RWPE2 (cell line): ENCODE measurements at regions not wholly inside any gene's neighbourhood (a gene's known extent, or its start where the extent isn't known, plus 50 kb on each side); places are given as distances from the start of the nearest gene placed in this dataset.
A peak's percentile ranks its signal among the peaks of the same experiment; 100 is the strongest.

Experiments used
- ATAC-seq: fragments of 200-7000 bp; cut with Tn5 transposase; 3 replicates; pipeline ENCODE4 v1.9.1; 2021; ENCODE audit warnings: low read depth
- DNase-seq: peaks from one replicate; pipeline ENCODE4 v3.0.0-alpha.2; 2020; ENCODE audit warnings: low spot score
- H3K27ac ChIP-seq: fragments of 450-650 bp; 2 replicates; pipeline ENCODE4 v1.5.1; 2017; ENCODE audit warnings: mild to moderate bottlenecking; ENCODE audit not compliant: poor library complexity, severe bottlenecking
- H3K27me3 ChIP-seq: fragments of 250-450 bp; sonication (Bioruptor Pico); 2 replicates; pipeline ENCODE4 v1.5.1; 2021; ENCODE audit warnings: mild to moderate bottlenecking, moderate library complexity; ENCODE audit not compliant: insufficient read depth, poor library complexity, severe bottlenecking
- H3K36me3 ChIP-seq: fragments of 250-450 bp; sonication (Bioruptor Pico); 2 replicates; pipeline ENCODE4 v1.5.1; 2020; ENCODE audit warnings: low read depth, mild to moderate bottlenecking, moderate library complexity
- H3K4me1 ChIP-seq: fragments of 250-450 bp; sonication (Bioruptor Pico); 2 replicates; pipeline ENCODE4 v1.5.1; 2021; ENCODE audit warnings: mild to moderate bottlenecking, moderate library complexity; ENCODE audit not compliant: insufficient read depth, poor library complexity, severe bottlenecking
- H3K4me3 ChIP-seq: fragments of 250-450 bp; sonication (Bioruptor Pico); 2 replicates; pipeline ENCODE4 v1.5.1; 2021; ENCODE audit warnings: mild to moderate bottlenecking, moderate library complexity; ENCODE audit not compliant: severe bottlenecking
- H3K9me3 ChIP-seq: fragments of 250-450 bp; sonication (Bioruptor Pico); 2 replicates; pipeline ENCODE4 v1.5.1; 2021; ENCODE audit warnings: mild to moderate bottlenecking, moderate library complexity; ENCODE audit not compliant: severe bottlenecking
- TF ChIP-seq, protein P1 (sequence below): fragments of 450-650 bp; IDR thresholded peaks from one replicate; pipeline ENCODE4 v1.5.1; 2017; ENCODE audit warnings: mild to moderate bottlenecking, moderate library complexity; ENCODE audit not compliant: poor library complexity, severe bottlenecking

DNA sequence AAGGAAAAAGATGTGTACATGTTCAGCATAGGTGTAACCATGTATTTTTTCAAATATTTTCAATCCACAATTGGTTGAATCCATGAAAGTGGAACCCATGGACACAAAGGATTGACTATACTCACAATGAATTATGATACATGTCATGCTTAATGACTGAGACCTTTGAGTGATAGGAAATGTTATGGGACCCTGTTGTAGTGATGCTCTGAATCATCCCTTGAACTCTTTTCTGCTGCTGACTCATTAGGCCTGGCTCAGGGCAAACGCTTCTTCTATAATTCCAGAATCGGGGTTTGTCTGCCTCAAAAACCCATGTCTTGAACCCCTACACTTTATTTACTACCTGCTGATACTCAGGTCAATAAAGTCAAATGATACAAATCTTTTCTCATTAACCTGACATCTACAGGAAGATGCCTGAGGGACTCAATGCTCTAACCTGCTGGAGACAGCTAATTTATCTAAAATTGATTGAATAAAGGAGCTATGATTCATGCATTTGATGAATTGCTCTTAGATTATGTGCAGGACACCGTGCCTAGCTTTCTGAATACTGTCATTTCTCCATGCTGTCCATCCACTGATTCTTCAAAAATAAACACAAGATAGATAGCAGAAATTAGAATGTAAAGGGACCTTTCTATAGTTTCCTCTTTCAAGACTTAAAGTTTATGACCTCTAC, 260.1 kb downstream of the PRELID2 start:
- no peak overlapping the region for H3K4me3 ChIP-seq
- peak; percentile 49; the same call in 2 of the 3 replicates for ATAC-seq
- no peaks in the 10 kb centered on the region for H3K36me3 ChIP-seq
- no peaks in the 10 kb centered on the region for H3K27me3 ChIP-seq
- TF ChIP-seq, protein P1, sequence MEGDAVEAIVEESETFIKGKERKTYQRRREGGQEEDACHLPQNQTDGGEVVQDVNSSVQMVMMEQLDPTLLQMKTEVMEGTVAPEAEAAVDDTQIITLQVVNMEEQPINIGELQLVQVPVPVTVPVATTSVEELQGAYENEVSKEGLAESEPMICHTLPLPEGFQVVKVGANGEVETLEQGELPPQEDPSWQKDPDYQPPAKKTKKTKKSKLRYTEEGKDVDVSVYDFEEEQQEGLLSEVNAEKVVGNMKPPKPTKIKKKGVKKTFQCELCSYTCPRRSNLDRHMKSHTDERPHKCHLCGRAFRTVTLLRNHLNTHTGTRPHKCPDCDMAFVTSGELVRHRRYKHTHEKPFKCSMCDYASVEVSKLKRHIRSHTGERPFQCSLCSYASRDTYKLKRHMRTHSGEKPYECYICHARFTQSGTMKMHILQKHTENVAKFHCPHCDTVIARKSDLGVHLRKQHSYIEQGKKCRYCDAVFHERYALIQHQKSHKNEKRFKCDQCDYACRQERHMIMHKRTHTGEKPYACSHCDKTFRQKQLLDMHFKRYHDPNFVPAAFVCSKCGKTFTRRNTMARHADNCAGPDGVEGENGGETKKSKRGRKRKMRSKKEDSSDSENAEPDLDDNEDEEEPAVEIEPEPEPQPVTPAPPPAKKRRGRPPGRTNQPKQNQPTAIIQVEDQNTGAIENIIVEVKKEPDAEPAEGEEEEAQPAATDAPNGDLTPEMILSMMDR, result no peak
- no peak for DNase-seq
- H3K27ac ChIP-seq, result no peak overlapping the region
- H3K4me1 ChIP-seq, result no peaks in the 10 kb centered on the region
- peaks cover 3% of the 10 kb centered on the region for H3K9me3 ChIP-seq

DNA sequence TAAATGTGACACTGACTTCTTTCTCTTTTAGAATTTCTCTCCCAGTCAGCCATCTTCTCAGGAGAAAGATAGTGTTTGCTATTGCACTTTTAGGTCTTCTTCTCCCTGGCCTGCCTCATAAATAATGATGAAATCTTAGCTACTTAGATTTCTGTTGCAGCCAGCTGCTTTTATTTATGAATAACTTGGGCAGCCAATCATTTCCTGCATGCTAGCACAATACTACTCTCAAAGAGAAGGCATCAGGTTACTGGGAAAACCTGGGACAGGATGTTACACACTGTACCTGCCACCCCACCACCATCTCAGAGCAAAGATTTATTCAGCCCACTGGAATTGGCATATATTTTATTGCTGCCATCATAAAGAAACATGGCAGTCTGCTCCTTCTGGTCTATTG, 266.6 kb downstream of the PRELID2 start:
- H3K27ac ChIP-seq, result no peak overlapping the region
- no peaks in the 10 kb centered on the region for H3K36me3 ChIP-seq
- H3K4me1 ChIP-seq, result peaks cover 9% of the 10 kb centered on the region
- ATAC-seq (peak; percentile 96), DNase-seq (no peak)
- no peaks in the 10 kb centered on the region for H3K9me3 ChIP-seq
- H3K4me3 ChIP-seq, result no peak overlapping the region
- H3K27me3 ChIP-seq, result no peaks in the 10 kb centered on the region
- TF ChIP-seq, protein P1, result no peak

DNA sequence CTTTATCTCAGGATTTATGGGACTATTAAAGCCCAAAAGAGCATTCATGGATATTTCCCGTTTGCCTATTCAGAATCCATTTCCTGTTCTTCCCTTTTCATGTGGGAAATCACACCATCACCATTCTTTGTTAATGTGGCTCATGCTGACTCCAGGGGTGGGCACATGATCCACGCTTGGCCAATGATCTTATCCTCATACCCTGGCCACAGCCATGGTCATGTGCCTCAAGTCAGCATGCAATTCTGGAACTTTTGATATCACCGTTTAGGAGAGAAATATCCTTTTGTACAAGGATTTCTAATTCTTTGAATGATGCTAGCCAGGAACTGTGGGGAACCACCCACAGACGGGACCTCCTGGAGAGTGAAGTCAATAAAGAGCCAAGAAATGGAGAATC, 272.2 kb downstream of the PRELID2 start:
- no peaks in the 10 kb centered on the region for H3K27me3 ChIP-seq
- no peak for ATAC-seq

DNA sequence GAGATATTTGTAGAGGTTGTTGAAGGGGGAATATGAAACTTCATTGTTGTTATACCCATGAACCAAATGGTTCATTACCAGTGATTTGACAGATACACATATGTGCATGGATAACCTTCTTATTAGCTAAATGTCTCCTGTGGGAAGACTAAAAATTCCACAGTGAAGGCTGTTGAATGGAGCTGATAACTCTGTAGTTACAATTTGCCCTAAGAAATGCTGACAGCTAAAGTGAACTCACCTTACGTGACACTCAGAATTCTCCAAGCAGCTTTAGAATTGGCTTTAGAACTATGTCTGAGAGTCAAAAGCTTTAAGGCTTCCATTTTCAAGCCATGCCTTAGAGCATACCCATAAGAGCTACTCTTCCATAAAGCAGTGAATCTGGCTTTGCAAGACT, 276.9 kb downstream of the PRELID2 start:
- H3K4me3 ChIP-seq, result no peak overlapping the region
- H3K36me3 ChIP-seq, result no peaks in the 10 kb centered on the region
- no peak overlapping the region for H3K27ac ChIP-seq
- no peaks in the 10 kb centered on the region for H3K27me3 ChIP-seq
- TF ChIP-seq, protein P1, result no peak
- no peak for DNase-seq
- ATAC-seq, result no peak
- no peaks in the 10 kb centered on the region for H3K9me3 ChIP-seq
- peaks cover 8% of the 10 kb centered on the region for H3K4me1 ChIP-seq

More for the DNA sequence above, 272.2 kb downstream of the PRELID2 start:
- no peak overlapping the region for H3K4me3 ChIP-seq
- no peaks in the 10 kb centered on the region for H3K4me1 ChIP-seq
- no peaks in the 10 kb centered on the region for H3K9me3 ChIP-seq
- H3K36me3 ChIP-seq, result no peaks in the 10 kb centered on the region
- H3K27ac ChIP-seq, result no peak overlapping the region
- DNase-seq, result no peak
- TF ChIP-seq, protein P1, result no peak

DNA sequence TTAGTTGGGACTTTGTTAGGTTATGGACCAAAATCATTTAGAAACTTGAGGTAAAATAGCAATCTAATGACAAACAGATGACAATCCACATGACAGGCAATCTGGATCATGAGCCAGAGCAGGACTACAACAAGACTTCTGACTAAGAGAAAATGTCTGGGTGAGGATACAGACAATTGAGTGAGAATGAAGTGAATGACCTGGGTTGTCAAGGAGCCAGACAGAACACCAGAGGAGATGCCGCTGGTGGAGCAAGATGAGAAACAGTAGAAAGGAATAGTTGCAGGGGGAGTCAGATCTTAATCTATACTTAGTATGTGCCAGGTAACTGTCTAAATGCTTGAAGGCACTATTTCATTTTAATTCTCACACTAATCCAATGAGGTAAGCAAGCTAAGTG, 277.8 kb downstream of the PRELID2 start:
- no peak overlapping the region for H3K4me3 ChIP-seq
- H3K36me3 ChIP-seq, result no peaks in the 10 kb centered on the region
- H3K4me1 ChIP-seq, result peaks cover 9% of the 10 kb centered on the region
- no peak for DNase-seq
- no peaks in the 10 kb centered on the region for H3K9me3 ChIP-seq
- H3K27ac ChIP-seq, result no peak overlapping the region
- TF ChIP-seq, protein P1, result no peak
- H3K27me3 ChIP-seq, result no peaks in the 10 kb centered on the region
- ATAC-seq, result no peak
